ENCODE measurements at regions not wholly inside any gene's neighbourhood (a gene's known extent, or its start where the extent isn't known, plus 50 kb on each side); places are given as distances from the start of the nearest gene placed in this dataset.
"Not testable (repeated sequence)": the region's sequence is repeated elsewhere in the genome, so short reads cannot be mapped to it uniquely, and the experiment has no call there.

DNA sequence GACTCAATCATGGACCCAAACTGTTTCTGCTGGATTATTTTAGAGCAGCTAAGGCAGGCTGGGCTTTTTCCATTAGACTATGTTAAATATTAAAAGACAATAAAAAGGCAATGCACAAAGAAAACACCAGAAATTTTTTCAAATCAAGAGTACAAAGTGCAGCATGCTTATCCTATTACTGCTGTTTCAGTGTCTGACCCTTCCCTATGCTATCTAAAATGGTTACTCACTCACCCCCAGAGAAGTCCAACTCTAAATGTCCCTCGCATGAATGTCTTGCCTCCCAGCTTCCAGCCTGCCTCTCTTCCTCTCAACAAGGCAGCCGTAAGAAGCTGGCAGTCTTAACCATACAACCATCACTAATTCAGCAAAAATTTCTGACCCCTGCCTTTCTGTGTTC is 108.7 kb upstream of the SYT6 start:
- no peaks in the 10 kb centered on the region for H3K4me1 Mint-ChIP-seq
- no peak for DNase-seq
- no peaks in the 10 kb centered on the region for H3K27me3 Mint-ChIP-seq
- H3K27ac Mint-ChIP-seq, result no peak overlapping the region
- H3K36me3 Mint-ChIP-seq, result no peaks in the 10 kb centered on the region
- H3K9me3 Mint-ChIP-seq, result no peaks in the 10 kb centered on the region
- H3K4me3 Mint-ChIP-seq, result no peak overlapping the region

DNA sequence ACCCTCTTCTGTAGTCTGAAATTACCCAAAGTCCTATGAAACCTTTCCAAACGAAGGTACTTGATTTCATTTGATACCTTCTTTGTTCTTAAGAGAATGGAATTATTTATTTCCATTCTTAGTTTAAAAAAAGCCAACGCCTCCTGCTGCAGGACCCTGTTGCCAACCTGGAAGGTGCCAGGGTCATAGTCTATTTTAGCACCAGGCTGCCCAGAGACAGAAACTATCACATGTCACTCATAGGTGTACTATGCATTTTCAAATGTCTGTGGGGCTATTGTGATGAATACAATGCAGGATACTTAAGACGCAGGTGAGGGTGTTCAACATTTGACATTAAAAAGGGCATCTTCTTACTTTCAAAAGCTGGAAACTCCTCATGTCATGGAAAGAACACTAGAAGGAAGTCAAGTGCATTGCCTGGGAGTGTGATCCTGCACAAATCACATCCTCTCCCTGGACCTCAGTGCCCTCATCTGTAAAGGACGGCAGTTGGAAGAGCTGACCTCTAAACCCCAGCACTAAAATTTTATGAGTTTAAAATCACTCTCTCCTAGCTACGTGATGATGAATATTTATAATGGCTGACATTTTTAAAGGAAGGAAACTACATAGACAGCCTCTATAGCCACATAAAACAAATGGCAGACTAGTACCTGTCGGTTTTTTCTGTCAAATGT is 107.3 kb upstream of the SYT6 start:
- H3K4me3 Mint-ChIP-seq, result no peak overlapping the region
- H3K27me3 Mint-ChIP-seq, result no peaks in the 10 kb centered on the region
- DNase-seq, result no peak
- H3K36me3 Mint-ChIP-seq, result peaks cover 2% of the 10 kb centered on the region
- no peaks in the 10 kb centered on the region for H3K4me1 Mint-ChIP-seq
- no peak overlapping the region for H3K27ac Mint-ChIP-seq
- H3K9me3 Mint-ChIP-seq, result no peaks in the 10 kb centered on the region

DNA sequence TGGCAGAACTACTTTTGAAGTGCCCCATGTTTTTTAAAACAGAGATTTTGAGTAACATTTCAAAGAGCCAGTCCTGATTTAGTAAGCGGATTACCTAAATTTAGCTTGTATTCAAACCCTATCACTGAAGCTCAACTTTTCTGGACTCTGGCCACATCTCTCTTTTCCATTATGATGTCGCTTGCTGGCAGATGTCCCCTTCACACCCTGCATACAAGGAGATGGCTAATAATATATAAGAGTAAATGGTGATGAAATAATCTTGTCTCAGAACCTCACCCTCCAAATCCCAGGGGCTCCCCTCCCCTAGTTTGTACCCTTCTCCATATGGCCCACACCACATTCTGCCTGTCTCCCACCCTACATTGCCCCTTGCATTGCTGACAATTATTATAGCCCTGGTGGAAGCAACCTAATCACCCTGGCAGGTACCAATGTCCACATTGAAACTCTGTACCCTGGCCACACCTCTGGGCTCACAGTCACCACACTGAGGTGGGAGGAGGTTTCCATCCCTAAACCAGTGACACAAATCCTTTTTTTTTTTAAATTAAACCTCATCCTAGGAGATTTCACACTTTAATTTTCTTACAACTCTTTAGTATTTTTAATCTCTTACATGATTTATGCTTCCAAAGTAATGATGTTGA is 106.0 kb upstream of the SYT6 start:
- peaks cover 6% of the 10 kb centered on the region for H3K9me3 Mint-ChIP-seq
- H3K4me3 Mint-ChIP-seq, result no peak overlapping the region
- H3K27me3 Mint-ChIP-seq, result no peaks in the 10 kb centered on the region
- no peaks in the 10 kb centered on the region for H3K4me1 Mint-ChIP-seq
- DNase-seq, result no peak
- no peak overlapping the region for H3K27ac Mint-ChIP-seq
- H3K36me3 Mint-ChIP-seq, result peaks cover 2% of the 10 kb centered on the region

DNA sequence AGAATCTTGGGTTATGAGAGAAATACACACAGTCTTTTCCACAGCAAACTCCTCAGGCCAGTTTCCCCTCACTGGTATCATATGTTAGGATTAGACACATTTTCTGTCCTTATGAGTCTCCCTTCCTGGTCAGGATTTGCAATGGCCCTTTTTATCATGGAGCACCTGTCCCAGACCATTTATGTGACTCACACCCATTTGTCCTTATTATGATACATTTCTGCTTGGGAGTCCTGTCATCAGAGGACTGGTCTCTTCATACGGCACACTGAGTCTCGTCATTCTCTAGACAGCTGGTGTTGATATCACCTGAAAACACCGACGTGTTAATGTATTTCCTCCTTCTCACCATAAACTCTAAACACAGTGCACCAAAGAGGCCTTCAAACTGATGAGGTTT is 105.0 kb upstream of the SYT6 start:
- Mint-ChIP-seq H3K4me3 (no peak overlapping the region), H3K4me1 (no peaks in the 10 kb centered on the region), H3K36me3 (peaks cover 2% of the 10 kb centered on the region), H3K27me3 (no peaks in the 10 kb centered on the region), H3K9me3 (peaks cover 9% of the 10 kb centered on the region), H3K27ac (no peak overlapping the region)
- DNase-seq, result no peak

DNA sequence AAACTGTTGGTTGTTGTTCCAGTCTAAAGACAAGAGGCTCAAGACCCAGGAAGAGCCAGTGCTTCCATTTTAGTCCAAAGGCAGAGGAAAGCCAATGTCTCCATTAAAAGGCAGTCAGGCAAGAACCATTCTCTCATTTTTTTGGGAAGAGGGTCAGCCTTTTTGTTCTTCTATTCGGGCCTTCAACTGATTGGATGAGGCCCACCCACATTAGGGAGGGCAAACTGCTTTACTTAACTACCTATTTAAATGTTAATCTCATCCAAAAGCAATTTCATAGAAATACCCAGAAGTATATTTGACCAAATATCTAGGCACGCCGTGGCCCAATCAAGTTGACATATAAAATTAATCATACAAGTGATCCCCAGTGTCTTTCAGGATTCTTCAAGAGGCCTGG is 104.4 kb upstream of the SYT6 start:
- H3K27ac Mint-ChIP-seq, result no peak overlapping the region
- no peaks in the 10 kb centered on the region for H3K4me1 Mint-ChIP-seq
- peaks cover 2% of the 10 kb centered on the region for H3K36me3 Mint-ChIP-seq
- no peak overlapping the region for H3K4me3 Mint-ChIP-seq
- DNase-seq, result no peak
- H3K9me3 Mint-ChIP-seq, result peaks cover 10% of the 10 kb centered on the region
- no peaks in the 10 kb centered on the region for H3K27me3 Mint-ChIP-seq

DNA sequence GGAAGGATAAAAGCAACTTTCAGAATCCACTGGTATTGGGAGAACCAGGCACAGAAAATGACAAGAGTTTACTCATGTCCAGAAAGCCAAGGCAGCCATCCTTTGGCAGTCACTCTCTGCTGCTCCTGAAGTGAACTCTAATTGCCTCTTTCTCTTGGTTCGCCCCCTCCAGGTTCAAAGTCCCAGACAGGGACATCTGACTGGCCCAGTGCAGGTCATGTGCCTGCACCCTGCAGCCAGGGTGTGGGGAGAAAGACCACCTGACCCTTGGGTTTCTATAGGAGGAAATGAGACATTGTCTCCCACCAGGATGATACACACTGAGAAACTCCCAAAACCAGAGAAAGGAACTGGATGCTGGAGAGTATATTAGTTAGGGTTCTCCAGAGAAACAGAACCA is 103.9 kb upstream of the SYT6 start:
- Mint-ChIP-seq H3K36me3 (peaks cover 2% of the 10 kb centered on the region), H3K9me3 (peaks cover 10% of the 10 kb centered on the region), H3K27me3 (no peaks in the 10 kb centered on the region), H3K4me3 (no peak overlapping the region), H3K4me1 (peaks cover under 1% of the 10 kb centered on the region), H3K27ac (no peak overlapping the region)
- no peak for DNase-seq

DNA sequence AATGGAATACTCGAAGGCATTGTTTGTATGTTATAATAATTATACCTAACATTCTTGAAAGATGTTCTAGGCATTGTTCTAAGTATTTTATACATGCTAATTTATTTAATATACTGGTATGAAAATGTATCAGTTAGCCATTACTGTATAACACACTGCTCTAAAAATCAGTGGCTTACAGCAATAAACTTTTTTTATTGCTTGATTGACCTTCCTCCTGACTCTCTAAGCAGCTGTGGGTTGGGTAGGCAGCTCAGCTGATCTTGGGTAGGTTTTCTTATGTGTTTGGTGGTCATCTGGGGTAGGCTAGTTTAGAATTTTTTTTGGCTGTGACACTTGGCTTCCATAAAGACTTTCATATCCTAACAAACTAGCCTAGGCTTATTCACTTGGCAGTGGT is 100.2 kb upstream of the SYT6 start:
- H3K27ac Mint-ChIP-seq, result no peak overlapping the region
- peaks cover 10% of the 10 kb centered on the region for H3K9me3 Mint-ChIP-seq
- no peak for DNase-seq
- no peak overlapping the region for H3K4me3 Mint-ChIP-seq
- H3K4me1 Mint-ChIP-seq, result peaks cover 4% of the 10 kb centered on the region
- no peaks in the 10 kb centered on the region for H3K27me3 Mint-ChIP-seq
- peaks cover 2% of the 10 kb centered on the region for H3K36me3 Mint-ChIP-seq

DNA sequence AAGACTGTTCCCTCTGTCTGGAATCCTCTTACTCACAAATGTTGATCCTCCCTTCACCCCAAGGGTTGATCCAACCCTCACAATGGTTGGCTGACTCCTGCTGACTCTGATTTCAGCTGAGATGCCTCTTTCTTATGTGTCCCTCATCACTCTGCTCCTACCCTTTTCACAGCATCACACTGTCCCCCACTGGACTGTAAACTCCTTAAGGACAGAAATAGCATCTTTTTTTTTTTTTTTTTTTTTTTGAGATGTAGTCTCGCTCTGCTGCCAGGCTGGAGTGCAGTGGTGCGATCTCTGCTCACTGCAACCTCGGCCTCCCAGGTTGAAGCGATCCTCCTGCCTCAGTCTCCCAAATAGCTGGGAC is 97.9 kb upstream of the SYT6 start:
- H3K4me1 Mint-ChIP-seq, result peaks cover 4% of the 10 kb centered on the region
- no peak overlapping the region for H3K4me3 Mint-ChIP-seq

DNA sequence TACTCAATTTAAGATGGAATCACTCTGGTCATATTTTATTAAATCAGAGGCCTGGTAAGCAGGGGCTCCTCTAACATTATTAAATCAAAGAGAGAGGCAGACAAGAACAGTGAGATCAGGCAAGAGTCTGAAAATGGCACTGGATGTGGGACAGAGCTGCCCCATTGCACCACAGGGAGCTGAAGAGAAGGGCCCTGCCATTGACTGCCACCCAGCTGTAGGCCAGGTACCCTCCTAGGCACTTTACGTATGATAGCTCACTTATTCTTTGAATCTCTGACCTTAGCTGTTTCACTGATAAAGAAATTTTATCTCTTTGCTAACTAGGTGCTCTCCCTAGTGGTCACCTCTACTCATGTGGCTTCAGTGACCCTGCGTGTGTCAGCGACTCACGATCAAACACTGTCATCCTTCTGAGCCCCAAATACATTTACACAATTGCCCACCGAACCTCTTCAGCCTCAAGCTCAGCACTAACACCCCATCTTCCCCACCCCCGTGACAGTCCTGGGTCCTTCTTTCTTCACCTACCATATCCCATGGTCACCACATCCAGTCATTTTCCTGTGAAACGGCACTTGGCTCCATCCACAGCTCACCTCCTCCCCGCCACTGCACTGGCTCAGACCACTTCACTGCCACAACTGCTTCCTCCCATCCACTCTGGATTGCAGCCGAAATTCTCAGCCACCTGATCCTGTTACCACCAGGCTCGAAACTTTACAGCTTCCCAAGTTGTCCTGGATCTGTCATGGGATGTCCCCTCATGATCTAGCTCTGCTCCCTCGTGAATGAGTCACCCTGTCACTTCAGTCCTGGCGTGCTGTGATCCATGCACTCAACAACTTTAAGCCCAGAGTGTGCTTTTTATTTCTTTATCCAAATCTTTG is 97.3 kb upstream of the SYT6 start:
- no peak overlapping the region for H3K27ac Mint-ChIP-seq
- H3K4me3 Mint-ChIP-seq, result no peak overlapping the region
- H3K27me3 Mint-ChIP-seq, result no peaks in the 10 kb centered on the region
- peaks cover 4% of the 10 kb centered on the region for H3K4me1 Mint-ChIP-seq
- H3K9me3 Mint-ChIP-seq, result peaks cover 10% of the 10 kb centered on the region
- no peaks in the 10 kb centered on the region for H3K36me3 Mint-ChIP-seq
- DNase-seq, result no peak

More for the DNA sequence above, 97.9 kb upstream of the SYT6 start:
- no peak overlapping the region for H3K27ac Mint-ChIP-seq
- peaks cover 2% of the 10 kb centered on the region for H3K36me3 Mint-ChIP-seq
- DNase-seq, result no peak
- no peaks in the 10 kb centered on the region for H3K27me3 Mint-ChIP-seq
- peaks cover 10% of the 10 kb centered on the region for H3K9me3 Mint-ChIP-seq

DNA sequence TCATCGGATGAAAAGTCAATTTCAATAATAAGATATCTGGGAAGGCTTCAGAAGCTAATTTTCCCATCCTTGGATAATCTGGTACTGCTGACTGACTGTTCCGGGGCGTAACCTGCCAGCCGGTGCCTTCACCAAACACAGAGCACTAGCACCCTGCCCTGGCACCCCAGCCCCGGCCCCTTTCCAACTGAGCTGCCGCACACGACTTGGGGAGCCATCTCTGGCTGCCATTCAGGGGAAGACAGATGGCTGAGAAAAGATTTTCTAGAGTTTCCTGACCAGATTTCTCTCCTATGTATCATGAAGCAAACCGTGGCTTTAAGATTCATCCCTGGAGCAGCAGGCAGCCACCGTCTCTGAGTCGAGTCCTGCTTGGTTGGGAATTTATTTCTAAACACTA is 96.0 kb upstream of the SYT6 start:
- H3K4me1 Mint-ChIP-seq, result peaks cover 4% of the 10 kb centered on the region
- no peak overlapping the region for H3K27ac Mint-ChIP-seq
- H3K27me3 Mint-ChIP-seq, result no peaks in the 10 kb centered on the region
- no peak for DNase-seq
- H3K4me3 Mint-ChIP-seq, result no peak overlapping the region
- no peaks in the 10 kb centered on the region for H3K36me3 Mint-ChIP-seq
- peaks cover 5% of the 10 kb centered on the region for H3K9me3 Mint-ChIP-seq

DNA sequence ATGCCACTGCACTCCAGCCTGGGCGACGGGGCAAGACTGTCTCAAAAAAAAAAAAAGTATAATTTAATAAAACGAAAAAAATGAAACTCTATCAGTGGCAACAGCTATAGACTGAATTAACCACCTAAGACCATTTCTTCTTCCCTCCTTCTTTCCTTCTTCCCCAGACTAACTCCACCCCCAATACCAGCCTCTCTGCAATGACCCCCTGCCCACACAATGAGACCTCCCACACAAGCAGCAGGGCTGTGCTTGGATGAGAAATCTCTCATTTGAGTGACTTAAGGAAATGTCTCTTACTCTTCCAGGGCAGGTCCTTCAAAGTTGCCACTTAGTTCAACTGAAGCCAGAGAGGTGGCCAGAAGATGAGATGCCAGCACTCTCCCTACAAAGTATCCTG is 94.5 kb upstream of the SYT6 start:
- Mint-ChIP-seq H3K27me3 (no peaks in the 10 kb centered on the region), H3K36me3 (peaks cover 5% of the 10 kb centered on the region), H3K4me1 (peaks cover 4% of the 10 kb centered on the region), H3K4me3 (no peak overlapping the region), H3K9me3 (peaks cover 7% of the 10 kb centered on the region), H3K27ac (no peak overlapping the region)
- no peak for DNase-seq

DNA sequence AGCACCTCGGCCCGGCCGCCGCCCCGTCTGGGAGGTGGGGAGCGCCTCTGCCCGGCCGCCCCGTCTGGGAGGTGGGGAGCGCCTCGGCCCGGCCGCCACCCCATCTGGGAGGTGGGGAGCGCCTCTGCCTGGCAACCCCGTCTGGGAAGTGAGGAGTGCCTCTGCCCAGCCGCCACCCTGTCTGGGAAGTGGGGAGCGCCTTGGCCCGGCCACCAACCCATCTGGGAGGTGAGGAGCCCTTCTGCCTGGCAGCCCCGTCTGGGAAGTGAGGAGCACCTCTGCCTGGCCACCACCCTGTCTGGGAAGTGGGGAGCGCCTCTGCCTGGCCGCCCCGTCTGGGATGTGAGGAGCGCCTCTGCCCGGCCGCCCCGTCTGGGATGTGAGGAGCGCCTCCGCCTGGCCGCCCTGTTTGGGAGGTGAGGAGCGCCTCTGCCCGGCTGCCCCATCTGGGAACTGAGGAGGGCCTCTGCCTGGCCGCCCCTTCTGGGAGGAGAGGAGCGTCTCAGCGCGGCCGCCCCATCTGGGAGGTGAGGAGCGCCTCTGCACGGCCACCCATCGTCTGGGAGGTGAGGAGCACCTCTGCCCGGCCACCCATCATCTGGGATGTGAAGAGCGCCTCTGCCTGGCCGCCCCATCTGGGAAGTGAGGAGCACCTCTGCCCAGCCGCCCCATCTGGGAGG is 89.0 kb upstream of the SYT6 start:
- H3K9me3 Mint-ChIP-seq, result peaks cover 12% of the 10 kb centered on the region
- H3K4me1 Mint-ChIP-seq, H3K36me3 Mint-ChIP-seq, DNase-seq, H3K4me3 Mint-ChIP-seq, H3K27me3 Mint-ChIP-seq, H3K27ac Mint-ChIP-seq: not testable (repeated sequence)

DNA sequence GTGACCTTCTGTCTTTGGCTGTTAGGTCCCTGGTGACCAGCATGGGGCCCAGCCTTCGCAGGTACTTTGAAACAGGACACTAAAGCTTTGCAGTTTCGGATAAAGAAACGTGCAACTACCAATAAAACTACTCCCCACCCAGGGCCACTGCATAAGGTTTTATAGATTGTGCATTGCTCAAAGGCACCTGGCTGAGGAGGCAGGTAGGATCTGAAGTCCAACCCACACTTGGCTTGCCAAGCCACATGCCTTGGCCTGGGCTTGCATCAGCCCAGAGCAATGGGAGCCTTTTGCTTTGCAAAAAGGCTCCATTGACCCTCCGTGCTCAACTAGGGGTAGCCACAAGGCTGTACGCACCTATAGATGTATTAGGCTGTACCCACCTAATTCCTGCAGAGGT is 84.4 kb upstream of the SYT6 start:
- no peak for DNase-seq
- H3K4me3 Mint-ChIP-seq, result no peak overlapping the region
- H3K27ac Mint-ChIP-seq, result no peak overlapping the region
- H3K36me3 Mint-ChIP-seq, result no peaks in the 10 kb centered on the region
- H3K27me3 Mint-ChIP-seq, result no peaks in the 10 kb centered on the region
- H3K4me1 Mint-ChIP-seq, result peaks cover 9% of the 10 kb centered on the region
- peaks cover 5% of the 10 kb centered on the region for H3K9me3 Mint-ChIP-seq

DNA sequence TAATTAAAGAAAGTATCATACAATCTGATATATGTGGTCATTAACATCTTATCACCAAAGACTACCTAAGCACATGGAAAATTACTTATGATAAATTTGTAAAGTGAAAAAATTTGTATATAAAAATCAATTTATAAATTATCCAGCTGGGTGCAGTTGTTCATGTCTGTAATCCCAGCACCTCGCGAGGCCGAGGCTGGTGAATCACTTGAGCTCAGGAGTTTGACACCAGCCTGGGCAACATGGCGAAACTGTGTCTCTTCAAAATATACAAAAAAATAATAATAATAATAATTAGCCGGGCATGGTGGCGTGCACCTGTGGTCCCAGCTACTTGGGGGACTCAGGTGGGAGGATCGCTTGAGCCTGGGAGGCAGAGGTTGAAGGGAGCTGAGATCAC is 82.8 kb upstream of the SYT6 start:
- Mint-ChIP-seq H3K4me1 (peaks cover 9% of the 10 kb centered on the region), H3K27me3 (no peaks in the 10 kb centered on the region), H3K36me3 (no peaks in the 10 kb centered on the region), H3K4me3 (no peak overlapping the region), H3K27ac (no peak overlapping the region), H3K9me3 (peaks cover 2% of the 10 kb centered on the region)
- DNase-seq, result no peak

DNA sequence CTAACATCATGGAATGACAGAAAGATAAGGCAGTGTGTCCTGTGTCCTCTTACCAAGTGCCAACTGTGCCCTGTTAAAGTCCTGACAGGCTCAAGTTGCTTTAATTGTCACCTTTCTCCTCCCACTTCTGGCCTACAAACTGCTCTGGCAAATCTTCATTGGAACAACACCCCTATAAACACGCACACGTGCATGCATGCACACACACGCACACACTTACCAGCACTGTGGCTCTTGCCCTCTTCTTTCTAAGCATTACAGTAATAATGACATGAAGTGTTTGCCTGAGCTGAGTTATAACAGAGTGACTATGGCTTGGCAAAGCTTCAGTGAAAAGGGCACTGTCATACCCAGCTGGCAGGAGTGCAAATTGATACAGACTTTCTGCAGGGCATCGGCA is 82.3 kb upstream of the SYT6 start:
- DNase-seq, result no peak
- Mint-ChIP-seq H3K27me3 (no peaks in the 10 kb centered on the region), H3K9me3 (peaks cover 2% of the 10 kb centered on the region), H3K27ac (no peak overlapping the region), H3K4me3 (no peak overlapping the region), H3K4me1 (peaks cover 9% of the 10 kb centered on the region), H3K36me3 (no peaks in the 10 kb centered on the region)

Data from activated naive CD8-positive, alpha-beta T cell treated with anti-CD3 and anti-CD28 coated beads for 36 hours (primary cell).